K562 (cell line): ENCODE measurements at regions not wholly inside any gene's neighbourhood (a gene's known extent, or its start where the extent isn't known, plus 50 kb on each side); places are given as distances from the start of the nearest gene placed in this dataset.

ENCODE experiments used
- DDX20 ChIP-seq: fragments of 450-650 bp; IDR thresholded peaks from 2 replicates; pipeline ENCODE4 v1.6.1; 2016; ENCODE audit warnings: missing genetic modification characterization, low read depth, mild to moderate bottlenecking, missing compliant biosample characterization, moderate library complexity
- ELF1 ChIP-seq: fragments of 200-800 bp; sonication (Bioruptor generic); IDR thresholded peaks from 2 replicates; pipeline ENCODE4 v1.6.1; 2016; ENCODE audit warnings: missing genetic modification characterization, missing compliant biosample characterization
- GATAD2A ChIP-seq: fragments of 450-650 bp; IDR thresholded peaks from 2 replicates; pipeline ENCODE4 v1.6.1; 2017
- ILK ChIP-seq: fragments of 450-650 bp; IDR thresholded peaks from 2 replicates; pipeline ENCODE4 v1.6.1; 2016; ENCODE audit warnings: missing genetic modification characterization, low read depth, mild to moderate bottlenecking, missing compliant biosample characterization, moderate library complexity, borderline replicate concordance
- JUN ChIP-seq, 2 experiments: sonication (generic) in 1 of 2; formaldehyde crosslinking in 1 of 2; IDR thresholded peaks; 2 replicates each; pipeline versions ENCODE4 v1.6.1 to v1.8.0; 2012 to 2022; ENCODE audit warnings: borderline replicate concordance in 2 of 2, mild to moderate bottlenecking in 2 of 2, improper control_type of control experiment in 1 of 2, low read depth in 1 of 2, low read length in 1 of 2, missing genetic modification reagents in 1 of 2
- KDM5B ChIP-seq: fragments of 200-600 bp; sonication (generic); IDR thresholded peaks from 2 replicates; pipeline ENCODE4 v1.6.1; 2012; ENCODE audit warnings: low read depth, mild to moderate bottlenecking, moderate library complexity, low read length, control low read depth, inconsistent platforms; ENCODE audit not compliant: insufficient replicate concordance
- MTA1 ChIP-seq: fragments of 450-650 bp; IDR thresholded peaks from 2 replicates; pipeline ENCODE4 v1.6.1; 2017; ENCODE audit warnings: borderline replicate concordance
- NFRKB ChIP-seq: fragments of 450-650 bp; IDR thresholded peaks from 2 replicates; pipeline ENCODE4 v1.6.1; 2016; ENCODE audit warnings: low read depth
- NR3C1 ChIP-seq: sonication (generic); formaldehyde crosslinking; IDR thresholded peaks from 2 replicates; pipeline ENCODE4 v1.8.1; 2022; ENCODE audit warnings: missing genetic modification reagents
- PPARD ChIP-seq: fragments of 250-450 bp; sonication (Bioruptor Pico); IDR thresholded peaks from 2 replicates; pipeline ENCODE4 v1.8.0; 2022; ENCODE audit warnings: inconsistent platforms, mild to moderate bottlenecking, moderate library complexity
- RAD21 ChIP-seq, 2 experiments: fragments of 250-450 bp in 1 of 2; fragments of 450-650 bp in 1 of 2; sonication (Bioruptor Pico) in 1 of 2; formaldehyde crosslinking in 1 of 2; IDR thresholded peaks in 1 of 2; conservative IDR thresholded peaks in 1 of 2; 2 replicates each; pipeline versions ENCODE4 v1.4.0 to v1.8.0; 2020 to 2022; ENCODE audit warnings: mild to moderate bottlenecking in 2 of 2, moderate library complexity in 1 of 2
- RBM14 ChIP-seq: fragments of 200-400 bp; formaldehyde crosslinking; IDR thresholded peaks from 2 replicates; pipeline ENCODE4 v1.6.1; 2018; ENCODE audit warnings: low read depth, mild to moderate bottlenecking, low read length, moderate library complexity, borderline replicate concordance; ENCODE audit not compliant: insufficient read depth
- RBM34 ChIP-seq: fragments of 200-400 bp; formaldehyde crosslinking; IDR thresholded peaks from 2 replicates; pipeline ENCODE4 v1.6.1; 2018; ENCODE audit warnings: low read length, borderline replicate concordance; ENCODE audit not compliant: insufficient read depth
- SUPT5H ChIP-seq: fragments of 450-650 bp; IDR thresholded peaks from 2 replicates; pipeline ENCODE4 v1.6.1; 2016
- TEAD2 ChIP-seq: fragments of 450-650 bp; IDR thresholded peaks from 2 replicates; pipeline ENCODE4 v1.6.1; 2016; ENCODE audit warnings: missing genetic modification characterization, control low read depth, missing compliant biosample characterization
- ZKSCAN1 ChIP-seq: fragments of 150-350 bp; IDR thresholded peaks from 2 replicates; pipeline ENCODE4 v1.6.1; 2016; ENCODE audit warnings: low read depth, low read length
- ZNF239 ChIP-seq: fragments of 250-450 bp; sonication (Bioruptor Pico); IDR thresholded peaks from 2 replicates; pipeline ENCODE4 v1.4.0; 2020; ENCODE audit warnings: mild to moderate bottlenecking
- ZNF277 ChIP-seq: fragments of 250-450 bp; sonication (Bioruptor Pico); IDR thresholded peaks from 2 replicates; pipeline ENCODE4 v1.8.0; 2022; ENCODE audit warnings: inconsistent platforms, mild to moderate bottlenecking, moderate library complexity, borderline replicate concordance
- ZNF280A ChIP-seq: fragments of 450-650 bp; IDR thresholded peaks from 2 replicates; pipeline ENCODE4 v1.6.1; 2018; ENCODE audit warnings: mild to moderate bottlenecking, low read depth; ENCODE audit not compliant: partially characterized antibody
- ZNF778 ChIP-seq: fragments of 450-650 bp; formaldehyde crosslinking; IDR thresholded peaks from 2 replicates; pipeline ENCODE4 v1.4.0; 2020; ENCODE audit warnings: mild to moderate bottlenecking, moderate library complexity

- TF ChIP-seq ZNF280A: no peak
- peak in 1 of 2 experiments; percentile 14; a peak in 2 of 4 replicates for TF ChIP-seq RAD21 (CRISPR knock-in tag; conservative IDR thresholded peaks at IDR 0.05 in 1 of 2, IDR thresholded peaks at IDR 0.05 in 1 of 2)
- no peak; the same call in 1 of the 2 replicates for TF ChIP-seq GATAD2A
- TF ChIP-seq SUPT5H: no peak
- no peak for TF ChIP-seq TEAD2 (tag)
- no peak for TF ChIP-seq PPARD (CRISPR knock-in tag)
- no peak for TF ChIP-seq NR3C1 (CRISPR knock-in tag)
- TF ChIP-seq MTA1: no peak; the same call in 1 of the 2 replicates
- peak; percentile 68; the same call in 1 of the 2 replicates for TF ChIP-seq ZKSCAN1
- no peak for TF ChIP-seq ELF1 (tag)
- no peak for TF ChIP-seq RBM14
- no peak for TF ChIP-seq ZNF277
- no peak for TF ChIP-seq NFRKB
- TF ChIP-seq DDX20 (tag): no peak
- no peak for TF ChIP-seq ILK (tag)
- no peak for TF ChIP-seq ZNF239 (CRISPR knock-in tag)
- TF ChIP-seq KDM5B: peak; percentile 30
- TF ChIP-seq RBM34: no peak
- TF ChIP-seq ZNF778: no peak
- peak; percentile 79 for TF ChIP-seq JUN (IDR thresholded peaks at IDR 0.05; ENCODE audit: borderline replicate concordance, low read depth, low read length)
- no peak for TF ChIP-seq JUN (CRISPR knock-in tag; IDR thresholded peaks at IDR 0.05; ENCODE audit: borderline replicate concordance)
These were observed 60.0 kb upstream of the BTN3A2 start (continued) for GRCh38 chr6:26304797-26305640.
